DND-41 (cell line): ENCODE measurements at regions not wholly inside any gene's neighbourhood (a gene's known extent, or its start where the extent isn't known, plus 50 kb on each side); places are given as distances from the start of the nearest gene placed in this dataset.
A peak's percentile ranks its signal among the peaks of the same experiment; 100 is the strongest.

Source experiments
- ATAC-seq: fragments of 200-7000 bp; cut with Tn5 transposase; 3 replicates; pipeline ENCODE4 v1.9.1; 2021; ENCODE audit warnings: low read depth; ENCODE audit not compliant: insufficient read depth
- DNase-seq: peaks from one replicate; pipeline ENCODE4 v3.0.0-alpha.2; 2020
- H2AFZ ChIP-seq: 2 replicates; pipeline ENCODE4 v1.6.0; 2012; ENCODE audit warnings: low read depth, low read length
- H3K27ac ChIP-seq: 2 replicates; pipeline ENCODE4 v1.5.1; 2012; ENCODE audit warnings: low read length, inconsistent platforms
- H3K27me3 ChIP-seq: fragments of 200-600 bp; sonication (generic); 2 replicates; pipeline ENCODE4 v1.6.0; 2012; ENCODE audit warnings: low read length, mild to moderate bottlenecking, inconsistent platforms; ENCODE audit not compliant: insufficient read depth, poor library complexity
- H3K36me3 ChIP-seq: 2 replicates; pipeline ENCODE4 v1.5.1; 2012; ENCODE audit warnings: low read length, inconsistent platforms; ENCODE audit not compliant: insufficient read depth
- H3K4me1 ChIP-seq: 2 replicates; pipeline ENCODE4 v1.5.1; 2012; ENCODE audit warnings: mild to moderate bottlenecking, low read length; ENCODE audit not compliant: insufficient read depth
- H3K4me2 ChIP-seq: 2 replicates; pipeline ENCODE4 v1.6.0; 2012; ENCODE audit warnings: mild to moderate bottlenecking, moderate library complexity, low read length, inconsistent platforms; ENCODE audit not compliant: insufficient read depth
- H3K4me3 ChIP-seq, 2 experiments: fragments of 200-600 bp in 1 of 2; shearing (Covaris generic) in 1 of 2; 2 replicates each; pipeline ENCODE4 v1.5.1; 2012 to 2016; ENCODE audit warnings: inconsistent platforms in 2 of 2, low read length in 2 of 2, mild to moderate bottlenecking in 2 of 2, low read depth in 1 of 2, moderate library complexity in 1 of 2
- H3K79me2 ChIP-seq: 2 replicates; pipeline ENCODE4 v1.6.0; 2012; ENCODE audit warnings: low read length, inconsistent platforms; ENCODE audit not compliant: insufficient read depth
- H3K9ac ChIP-seq: 2 replicates; pipeline ENCODE4 v1.6.0; 2012; ENCODE audit warnings: low read depth, mild to moderate bottlenecking, inconsistent platforms, low read length, moderate library complexity
- H3K9me3 ChIP-seq: 2 replicates; pipeline ENCODE4 v1.5.1; 2012; ENCODE audit warnings: low read length, moderate library complexity, mild to moderate bottlenecking, inconsistent platforms; ENCODE audit not compliant: insufficient read depth, severe bottlenecking
- H4K20me1 ChIP-seq: 2 replicates; pipeline ENCODE4 v1.6.0; 2012; ENCODE audit warnings: low read length; ENCODE audit not compliant: insufficient read depth
- CTCF ChIP-seq: IDR thresholded peaks from 2 replicates; pipeline ENCODE4 v1.5.1; 2012; ENCODE audit warnings: borderline replicate concordance, low read length, moderate library complexity, mild to moderate bottlenecking; ENCODE audit not compliant: poor library complexity, severe bottlenecking; ENCODE audit errors: extremely low read depth
- EZH2 ChIP-seq: IDR thresholded peaks from 3 replicates; pipeline ENCODE4 v1.6.1; 2012; ENCODE audit warnings: borderline replicate concordance, low read depth, mild to moderate bottlenecking, moderate library complexity, low read length, inconsistent platforms; ENCODE audit not compliant: severe bottlenecking

GRCh38 chr2:43052204-43052943 lies 174.0 kb downstream of the ZFP36L2 start:
- H3K4me1 ChIP-seq: peaks cover 100% of the 10 kb centered on the region
- no peaks in the 10 kb centered on the region; the same call in 1 of the 2 replicates for H3K79me2 ChIP-seq
- ATAC-seq: peak; percentile 15
- H3K4me2 ChIP-seq: peak overlapping the region; percentile 59
- H3K9ac ChIP-seq: peak overlapping the region; percentile 64
- no peak overlapping the region for H2AFZ ChIP-seq
- DNase-seq: peak; percentile 78
- H3K27ac ChIP-seq: peak overlapping the region; percentile 96
- TF ChIP-seq EZH2: no peak
- TF ChIP-seq CTCF: no peak
- no peaks in the 10 kb centered on the region for H3K27me3 ChIP-seq
- peak overlapping the region in 1 of 2 experiments; percentile 1; a peak in 1 of 4 replicates for H3K4me3 ChIP-seq
- no peaks in the 10 kb centered on the region for H4K20me1 ChIP-seq
- no peaks in the 10 kb centered on the region for H3K9me3 ChIP-seq
- H3K36me3 ChIP-seq: no peaks in the 10 kb centered on the region

GRCh38 chr2:43051338-43051737 lies 175.1 kb downstream of the ZFP36L2 start:
- Histone ChIP-seq H3K4me1 (peaks cover 100% of the 10 kb centered on the region), H3K27me3 (no peaks in the 10 kb centered on the region), H3K79me2 (no peaks in the 10 kb centered on the region; the same call in 1 of the 2 replicates), H3K9ac (peak overlapping the region; percentile 64), H3K27ac (peak overlapping the region; percentile 96), H4K20me1 (no peaks in the 10 kb centered on the region), H2AFZ (no peak overlapping the region), H3K36me3 (no peaks in the 10 kb centered on the region), H3K9me3 (no peaks in the 10 kb centered on the region), H3K4me2 (peak overlapping the region; percentile 59), H3K4me3 (peak overlapping the region in 1 of 2 experiments; percentile 44; a peak in 1 of 4 replicates)
- ATAC-seq (peak; percentile 55), DNase-seq (peak; percentile 90)
- TF ChIP-seq CTCF: no peak
- no peak for TF ChIP-seq EZH2

GRCh38 chr2:43050866-43051265 lies 175.5 kb downstream of the ZFP36L2 start:
- Histone ChIP-seq H3K27ac (peak overlapping the region; percentile 96), H3K4me3 (peak overlapping the region in 1 of 2 experiments; percentile 44; a peak in 1 of 4 replicates), H2AFZ (no peak overlapping the region), H3K9ac (peak overlapping the region; percentile 64), H3K4me1 (peaks cover 100% of the 10 kb centered on the region), H3K36me3 (no peaks in the 10 kb centered on the region), H3K9me3 (no peaks in the 10 kb centered on the region), H4K20me1 (no peaks in the 10 kb centered on the region), H3K79me2 (no peaks in the 10 kb centered on the region), H3K27me3 (no peaks in the 10 kb centered on the region), H3K4me2 (peak overlapping the region; percentile 59)
- DNase-seq: no peak
- ATAC-seq: no peak
- TF ChIP-seq EZH2 (no peak), CTCF (no peak)
